Mesenchymal stem cell (in vitro differentiated cells and primary cell): ENCODE measurements at regions not wholly inside any gene's neighbourhood (a gene's known extent, or its start where the extent isn't known, plus 50 kb on each side); places are given as distances from the start of the nearest gene placed in this dataset.

Experiments used
- DNase-seq: peaks from one replicate; pipeline ENCODE4 v3.0.0-alpha.2; 2013
- H2AFZ ChIP-seq: one replicate; pipeline ENCODE4 v1.6.1; 2013; ENCODE audit warnings: low read depth, mild to moderate bottlenecking, control low read depth, inconsistent platforms, low read length, moderate library complexity
- H2AK5ac ChIP-seq: 2 replicates; pipeline ENCODE4 v1.6.1; 2013; ENCODE audit warnings: low read length, moderate library complexity, mild to moderate bottlenecking, inconsistent platforms; ENCODE audit not compliant: severe bottlenecking
- H2BK120ac ChIP-seq: one replicate; pipeline ENCODE4 v1.6.1; 2013; ENCODE audit warnings: low read depth, mild to moderate bottlenecking, inconsistent platforms, low read length, moderate library complexity
- H2BK12ac ChIP-seq, 2 experiments: one replicate each; pipeline ENCODE4 v1.6.1; 2013; ENCODE audit warnings: inconsistent platforms in 2 of 2, low read length in 2 of 2, mild to moderate bottlenecking in 2 of 2, moderate library complexity in 2 of 2, control low read depth in 1 of 2
- H2BK15ac ChIP-seq: one replicate; pipeline ENCODE4 v1.6.1; 2013; ENCODE audit warnings: mild to moderate bottlenecking, low read depth, inconsistent platforms; ENCODE audit not compliant: poor library complexity, severe bottlenecking
- H2BK5ac ChIP-seq: 2 replicates; pipeline ENCODE4 v1.6.1; 2013; ENCODE audit warnings: low read depth, mild to moderate bottlenecking, low read length, control low read depth, inconsistent platforms; ENCODE audit not compliant: poor library complexity, severe bottlenecking
- H3K14ac ChIP-seq, 2 experiments: one replicate each; pipeline ENCODE4 v1.6.1; 2013; ENCODE audit warnings: inconsistent platforms in 2 of 2, low read length in 2 of 2, control low read depth in 1 of 2, mild to moderate bottlenecking in 1 of 2, moderate library complexity in 1 of 2
- H3K18ac ChIP-seq, 2 experiments: one replicate each; pipeline ENCODE4 v1.6.1; 2013; ENCODE audit warnings: inconsistent platforms in 2 of 2, low read length in 2 of 2, control low read depth in 1 of 2, low read depth in 1 of 2, mild to moderate bottlenecking in 1 of 2
- H3K23ac ChIP-seq, 2 experiments: one replicate each; pipeline ENCODE4 v1.6.1; 2013; ENCODE audit warnings: inconsistent platforms in 2 of 2, low read length in 2 of 2, mild to moderate bottlenecking in 2 of 2, moderate library complexity in 2 of 2, control low read depth in 1 of 2
- H3K27ac ChIP-seq: 2 replicates; pipeline ENCODE4 v1.5.1; 2013; ENCODE audit warnings: mild to moderate bottlenecking, moderate library complexity, low read length, control low read depth, inconsistent platforms; ENCODE audit not compliant: poor library complexity, severe bottlenecking
- H3K27me3 ChIP-seq, 2 experiments: 2 replicates each; pipeline versions ENCODE4 v1.6.1 to v1.7.0; 2013; ENCODE audit warnings: low read length in 2 of 2, mild to moderate bottlenecking in 2 of 2, moderate library complexity in 2 of 2, control low read depth in 1 of 2, inconsistent platforms in 1 of 2; ENCODE audit not compliant: control insufficient read depth in 1 of 2, insufficient read depth in 1 of 2
- H3K36me3 ChIP-seq, 2 experiments: 2 replicates each; pipeline versions ENCODE4 v1.6.1 to v1.7.0; 2013; ENCODE audit warnings: low read length in 2 of 2, control low read depth in 1 of 2, inconsistent platforms in 1 of 2, low read depth in 1 of 2, mild to moderate bottlenecking in 1 of 2; ENCODE audit not compliant: insufficient read depth in 2 of 2, control insufficient read depth in 1 of 2
- H3K4ac ChIP-seq, 2 experiments: one replicate each; pipeline ENCODE4 v1.6.1; 2013; ENCODE audit warnings: inconsistent platforms in 2 of 2, low read length in 2 of 2, mild to moderate bottlenecking in 2 of 2, moderate library complexity in 2 of 2, control low read depth in 1 of 2, low read depth in 1 of 2
- H3K4me1 ChIP-seq: 2 replicates; pipeline ENCODE4 v1.6.1; 2013; ENCODE audit warnings: low read depth, low read length, control low read depth; ENCODE audit not compliant: control insufficient read depth, insufficient read depth
- H3K4me2 ChIP-seq: 2 replicates; pipeline ENCODE4 v1.6.1; 2013; ENCODE audit warnings: low read length, mild to moderate bottlenecking, inconsistent platforms; ENCODE audit not compliant: poor library complexity, severe bottlenecking
- H3K4me3 ChIP-seq, 2 experiments: 2 replicates each; pipeline versions ENCODE4 v1.5.1 to v1.7.0; 2013; ENCODE audit warnings: low read length in 2 of 2, mild to moderate bottlenecking in 2 of 2, control low read depth in 1 of 2, low read depth in 1 of 2; ENCODE audit not compliant: insufficient read depth in 1 of 2
- H3K79me1 ChIP-seq: replicated peaks from 2 replicates; pipeline ENCODE4 v1.6.1; 2013; ENCODE audit warnings: mild to moderate bottlenecking, control low read depth, low read length, inconsistent platforms; ENCODE audit not compliant: poor library complexity, severe bottlenecking
- H3K9ac ChIP-seq: 2 replicates; pipeline ENCODE4 v1.7.0; 2013; ENCODE audit warnings: mild to moderate bottlenecking, low read length, moderate library complexity
- H3K9me3 ChIP-seq: 2 replicates; pipeline ENCODE4 v1.7.0; 2013; ENCODE audit warnings: mild to moderate bottlenecking, low read length; ENCODE audit not compliant: control insufficient read depth
- H4K8ac ChIP-seq: one replicate; pipeline ENCODE4 v1.6.1; 2013; ENCODE audit warnings: inconsistent platforms, mild to moderate bottlenecking, low read length, moderate library complexity
- H4K91ac ChIP-seq: one replicate; pipeline ENCODE4 v1.6.1; 2013; ENCODE audit warnings: mild to moderate bottlenecking, low read length, inconsistent platforms
- WGBS: methylation state at CpG from one replicate; pipeline ENCODE4 v1.1.7; 2013; ENCODE audit warnings: mixed read lengths; 5-methylcytosine and 5-hydroxymethylcytosine counted together

DNA sequence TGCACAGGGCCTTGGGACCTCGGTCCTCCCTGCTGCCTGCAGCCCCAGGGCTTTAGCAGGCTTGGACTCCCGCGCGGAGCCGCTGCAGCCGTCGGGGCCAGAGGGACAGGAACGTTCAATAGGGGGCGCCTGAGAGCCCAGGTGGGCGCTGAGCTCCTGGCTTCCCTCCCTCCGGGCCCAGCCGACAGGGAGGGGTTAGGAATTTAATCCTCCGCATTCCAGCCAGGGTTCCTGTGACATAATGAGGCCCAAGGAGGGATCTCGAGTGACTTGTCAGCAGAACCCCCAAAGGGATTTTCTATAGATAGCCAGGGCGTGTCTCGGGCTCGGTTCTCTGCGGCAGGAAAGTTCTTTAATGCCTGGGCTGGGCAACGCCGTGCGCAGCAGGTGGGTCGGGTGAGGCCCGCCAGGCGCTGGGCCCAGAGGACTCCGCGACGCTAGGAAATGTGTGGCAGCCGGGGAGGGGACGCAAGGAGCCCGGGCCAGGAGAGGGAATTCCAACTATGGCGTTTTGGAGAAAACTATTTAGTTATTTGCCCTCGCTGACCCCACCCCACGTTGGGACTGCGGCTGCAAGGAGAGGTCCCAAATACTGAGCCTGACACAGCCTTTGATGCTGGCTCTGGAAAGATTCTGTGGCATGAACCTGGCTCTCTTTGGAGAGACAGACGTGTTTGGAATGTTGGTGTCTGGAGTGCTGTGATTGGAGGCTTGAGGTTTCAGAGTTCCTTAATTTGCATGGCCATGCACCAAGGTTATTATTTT, 285.2 kb upstream of the GATB start:
- no peaks in the 10 kb centered on the region for H3K36me3 ChIP-seq
- no peak overlapping the region for H2AFZ ChIP-seq
- no peak overlapping the region for H3K4ac ChIP-seq
- H3K27ac ChIP-seq: no peak overlapping the region
- H3K18ac ChIP-seq: no peak overlapping the region
- peaks cover 18 to 35% of the 10 kb centered on the region in 2 experiments for H3K27me3 ChIP-seq
- no peak overlapping the region for H4K8ac ChIP-seq
- peak; percentile 22 for DNase-seq
- H2BK12ac ChIP-seq: peak overlapping the region in 1 of 2 experiments; percentile 56
- H3K4me1 ChIP-seq: peaks cover 10% of the 10 kb centered on the region
- no peak overlapping the region for H2BK120ac ChIP-seq
- no peaks in the 10 kb centered on the region for H3K9me3 ChIP-seq
- no peaks in the 10 kb centered on the region for H3K79me1 ChIP-seq
- WGBS: 7% methylated on average over 34 of the region's 35 CpGs
- no peak overlapping the region for H4K91ac ChIP-seq
- peak overlapping the region in 1 of 2 experiments; percentile 35 for H3K23ac ChIP-seq
- H2AK5ac ChIP-seq: no peak overlapping the region
- H2BK15ac ChIP-seq: no peak overlapping the region
- peak overlapping the region; percentile 23 to 29 for H3K4me3 ChIP-seq
- H3K4me2 ChIP-seq: peak overlapping the region; percentile 84
- no peak overlapping the region for H3K9ac ChIP-seq
- H3K14ac ChIP-seq: no peak overlapping the region
- H2BK5ac ChIP-seq: no peak overlapping the region

DNA sequence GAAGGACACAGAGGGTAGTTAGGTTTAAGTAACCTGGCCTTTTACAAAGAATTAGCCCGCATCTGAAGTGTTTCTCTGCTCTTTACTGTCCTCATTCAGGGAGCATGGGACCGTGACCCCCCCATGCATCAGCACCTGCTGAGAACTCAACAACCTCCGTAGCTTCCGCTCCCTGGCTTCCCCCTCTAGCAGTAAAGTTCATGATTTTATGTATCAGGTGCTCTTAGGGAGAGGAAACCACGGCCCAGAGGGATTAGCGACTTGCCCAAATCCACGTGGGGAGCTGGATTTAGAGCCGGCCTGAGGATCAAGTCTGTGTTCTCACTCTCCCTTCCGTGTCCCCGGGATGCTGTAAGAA, 284.6 kb upstream of the GATB start:
- Histone ChIP-seq H4K8ac (no peak overlapping the region), H2BK5ac (no peak overlapping the region), H3K4me3 (peak overlapping the region in 1 of 2 experiments; percentile 29), H3K27ac (no peak overlapping the region), H3K4ac (no peak overlapping the region), H3K27me3 (peaks cover 18 to 35% of the 10 kb centered on the region in 2 experiments), H2AK5ac (no peak overlapping the region), H3K4me1 (peaks cover 10% of the 10 kb centered on the region), H2BK120ac (peak overlapping the region; percentile 74), H3K36me3 (no peaks in the 10 kb centered on the region), H2AFZ (no peak overlapping the region), H3K79me1 (no peaks in the 10 kb centered on the region), H3K9me3 (no peaks in the 10 kb centered on the region), H4K91ac (no peak overlapping the region), H3K14ac (no peak overlapping the region), H3K9ac (no peak overlapping the region), H3K23ac (no peak overlapping the region), H3K4me2 (peak overlapping the region; percentile 84), H2BK12ac (no peak overlapping the region), H3K18ac (no peak overlapping the region), H2BK15ac (no peak overlapping the region)
- no peak for DNase-seq
- 14% methylated on average over 9 of the region's 10 CpGs for WGBS

DNA sequence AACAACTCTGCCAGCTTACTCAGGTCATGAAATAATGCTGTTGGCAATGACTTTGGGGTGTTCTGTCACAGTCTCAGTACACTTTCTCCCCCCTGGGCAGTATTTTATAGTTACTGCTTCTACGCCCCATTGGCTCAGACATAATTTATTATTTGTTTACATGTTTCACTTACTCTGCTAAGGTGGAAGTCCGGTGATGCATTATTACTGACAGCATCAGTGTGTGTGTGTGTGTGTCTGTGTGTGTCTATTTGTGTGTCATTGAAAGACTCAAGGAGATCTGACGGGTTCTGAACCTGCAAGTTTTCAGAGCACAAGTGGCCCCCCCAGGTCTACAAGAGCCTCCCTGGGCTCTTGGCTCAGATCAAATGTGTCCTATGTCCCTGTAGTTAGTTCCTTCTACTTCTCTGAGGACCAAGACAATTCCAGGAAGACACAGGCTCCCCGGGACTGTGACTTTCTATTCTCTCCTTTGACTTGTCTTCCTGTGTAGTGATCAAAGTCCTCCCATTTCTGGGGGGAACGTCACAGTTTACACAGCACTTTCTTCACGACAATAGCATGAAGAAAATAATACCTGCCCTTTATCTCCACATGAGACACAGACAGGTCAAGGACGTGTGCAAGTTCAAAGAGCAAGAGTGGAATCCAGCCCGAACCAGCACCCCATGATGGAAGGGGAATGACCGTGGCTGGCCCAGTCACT, 283.7 kb upstream of the GATB start:
- Histone ChIP-seq H3K4me1 (peaks cover 10% of the 10 kb centered on the region), H3K36me3 (no peaks in the 10 kb centered on the region), H4K91ac (no peak overlapping the region), H2BK120ac (no peak overlapping the region), H3K9ac (no peak overlapping the region), H2AK5ac (no peak overlapping the region), H3K79me1 (no peaks in the 10 kb centered on the region), H2AFZ (no peak overlapping the region), H3K14ac (no peak overlapping the region), H3K18ac (no peak overlapping the region), H3K4ac (no peak overlapping the region), H3K23ac (no peak overlapping the region), H3K9me3 (no peaks in the 10 kb centered on the region), H3K27ac (no peak overlapping the region), H2BK15ac (no peak overlapping the region), H3K4me3 (no peak overlapping the region), H2BK12ac (no peak overlapping the region), H2BK5ac (no peak overlapping the region), H3K27me3 (peaks cover 18 to 35% of the 10 kb centered on the region in 2 experiments), H3K4me2 (no peak overlapping the region), H4K8ac (no peak overlapping the region)
- 74% methylated on average over 8 of the region's 9 CpGs for WGBS
- peak; percentile 40 for DNase-seq

DNA sequence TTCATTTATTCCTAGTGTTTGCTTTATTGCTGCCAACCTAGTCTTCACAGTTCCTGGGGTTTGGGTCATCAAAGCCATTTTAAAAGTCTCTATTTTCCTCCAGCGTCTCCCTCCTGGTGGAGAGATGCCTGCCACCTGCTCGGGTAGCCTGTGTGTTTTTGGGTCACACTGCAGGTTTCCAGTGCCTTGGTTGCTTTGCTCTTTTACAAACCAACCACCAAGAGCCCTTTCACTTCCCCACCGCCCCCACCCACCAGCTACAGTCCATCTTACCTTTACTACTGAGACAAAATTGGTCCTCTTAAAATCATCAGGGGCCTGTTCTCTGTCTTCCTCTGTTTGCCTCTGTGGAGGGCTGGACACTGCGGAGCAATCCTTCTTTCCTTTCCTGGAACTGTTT, 280.5 kb upstream of the GATB start:
- no peak overlapping the region for H3K27ac ChIP-seq
- peak overlapping the region; percentile 57 for H2BK15ac ChIP-seq
- WGBS: 96% methylated on average over 4 of the region's 4 CpGs
- H3K4me1 ChIP-seq: peaks cover 10% of the 10 kb centered on the region
- no peak for DNase-seq
- no peak overlapping the region for H3K14ac ChIP-seq
- no peak overlapping the region for H3K4ac ChIP-seq
- H3K18ac ChIP-seq: no peak overlapping the region
- no peak overlapping the region for H3K9ac ChIP-seq
- H2BK5ac ChIP-seq: no peak overlapping the region
- H3K79me1 ChIP-seq: no peaks in the 10 kb centered on the region
- no peak overlapping the region for H2BK12ac ChIP-seq
- H2AFZ ChIP-seq: no peak overlapping the region
- no peak overlapping the region for H2AK5ac ChIP-seq
- H3K27me3 ChIP-seq: peaks cover 10 to 24% of the 10 kb centered on the region in 2 experiments
- no peak overlapping the region for H3K4me2 ChIP-seq
- no peak overlapping the region for H3K4me3 ChIP-seq
- H2BK120ac ChIP-seq: no peak overlapping the region
- H4K8ac ChIP-seq: no peak overlapping the region
- H4K91ac ChIP-seq: no peak overlapping the region
- H3K36me3 ChIP-seq: no peaks in the 10 kb centered on the region
- H3K23ac ChIP-seq: no peak overlapping the region
- no peaks in the 10 kb centered on the region for H3K9me3 ChIP-seq
